Tibial nerve (tissue), 3 donors: ENCODE measurements at regions not wholly inside any gene's neighbourhood (a gene's known extent, or its start where the extent isn't known, plus 50 kb on each side); places are given as distances from the start of the nearest gene placed in this dataset.
"Not testable (repeated sequence)": the region's sequence is repeated elsewhere in the genome, so short reads cannot be mapped to it uniquely, and the experiment has no call there.

Source experiments
- POLR2A ChIP-seq, 2 donors: fragments of 450-650 bp; IDR thresholded peaks; one replicate each; pipeline ENCODE4 v1.6.1; 2017; ENCODE audit warnings: antibody characterized with exemption in 2 of 2, mild to moderate bottlenecking in 2 of 2, moderate library complexity in 2 of 2
- TF ChIP-seq, protein P1 (sequence below), 5 experiments: fragments of 200-600 bp in 3 of 5; fragments of 450-650 bp in 2 of 5; sonication (generic) in 3 of 5; IDR thresholded peaks; one replicate each; pipeline ENCODE4 v1.5.1; 2016 to 2019; ENCODE audit warnings: antibody characterized with exemption in 5 of 5, mild to moderate bottlenecking in 3 of 5, moderate library complexity in 2 of 5

DNA sequence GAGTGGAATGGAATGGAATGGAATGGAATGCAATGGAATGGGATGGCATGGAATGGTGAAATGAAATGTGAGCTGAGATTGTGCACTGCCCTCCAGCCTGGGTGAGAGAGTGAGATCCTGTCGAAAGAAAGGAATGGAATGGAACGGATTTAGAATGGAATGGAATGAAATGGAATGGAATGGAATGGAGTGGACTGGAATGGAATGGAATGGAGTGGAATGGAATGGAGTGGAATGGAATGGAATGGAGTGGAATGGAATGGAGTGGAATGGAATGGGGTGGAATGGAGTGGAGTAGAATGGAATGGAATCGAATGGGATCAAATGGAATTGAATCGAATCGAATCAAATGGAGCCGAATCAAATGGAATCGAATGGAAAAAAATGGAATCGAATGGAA, 354.2 kb upstream of the WSB1 start:
- TF ChIP-seq, protein P1, sequence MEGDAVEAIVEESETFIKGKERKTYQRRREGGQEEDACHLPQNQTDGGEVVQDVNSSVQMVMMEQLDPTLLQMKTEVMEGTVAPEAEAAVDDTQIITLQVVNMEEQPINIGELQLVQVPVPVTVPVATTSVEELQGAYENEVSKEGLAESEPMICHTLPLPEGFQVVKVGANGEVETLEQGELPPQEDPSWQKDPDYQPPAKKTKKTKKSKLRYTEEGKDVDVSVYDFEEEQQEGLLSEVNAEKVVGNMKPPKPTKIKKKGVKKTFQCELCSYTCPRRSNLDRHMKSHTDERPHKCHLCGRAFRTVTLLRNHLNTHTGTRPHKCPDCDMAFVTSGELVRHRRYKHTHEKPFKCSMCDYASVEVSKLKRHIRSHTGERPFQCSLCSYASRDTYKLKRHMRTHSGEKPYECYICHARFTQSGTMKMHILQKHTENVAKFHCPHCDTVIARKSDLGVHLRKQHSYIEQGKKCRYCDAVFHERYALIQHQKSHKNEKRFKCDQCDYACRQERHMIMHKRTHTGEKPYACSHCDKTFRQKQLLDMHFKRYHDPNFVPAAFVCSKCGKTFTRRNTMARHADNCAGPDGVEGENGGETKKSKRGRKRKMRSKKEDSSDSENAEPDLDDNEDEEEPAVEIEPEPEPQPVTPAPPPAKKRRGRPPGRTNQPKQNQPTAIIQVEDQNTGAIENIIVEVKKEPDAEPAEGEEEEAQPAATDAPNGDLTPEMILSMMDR (IDR thresholded peaks at IDR 0.05) = not testable (repeated sequence)
- TF ChIP-seq POLR2A (IDR thresholded peaks at IDR 0.05) = not testable (repeated sequence)
